Prostate gland (tissue), 2 donors: ENCODE measurements at regions not wholly inside any gene's neighbourhood (a gene's known extent, or its start where the extent isn't known, plus 50 kb on each side); places are given as distances from the start of the nearest gene placed in this dataset.

Source experiments
- CTCF ChIP-seq, 4 experiments: fragments of 200-600 bp in 2 of 4; fragments of 450-650 bp in 2 of 4; sonication (generic) in 2 of 4; IDR thresholded peaks; 1 replicate in 3 of 4; 2 replicates in 1 of 4; pipeline ENCODE4 v1.5.1; 2016 to 2019; ENCODE audit warnings: antibody characterized with exemption in 4 of 4, mild to moderate bottlenecking in 2 of 4, moderate library complexity in 2 of 4
- POLR2A ChIP-seq: fragments of 450-650 bp; IDR thresholded peaks from one replicate; pipeline ENCODE4 v1.6.1; 2016; ENCODE audit warnings: antibody characterized with exemption, mild to moderate bottlenecking
- POLR2AphosphoS5 ChIP-seq: sonication (generic); formaldehyde crosslinking; IDR thresholded peaks from one replicate; pipeline ENCODE4 v1.6.1; 2017; ENCODE audit warnings: antibody characterized with exemption

- TF ChIP-seq CTCF (IDR thresholded peaks at IDR 0.05) (no peak), POLR2A (no peak), POLR2AphosphoS5 (no peak)
Measured at GRCh38 chr18:5068851-5069250, 128.2 kb downstream of the AKAIN1 start.
